Kidney glomerular epithelial cell (primary cell): ENCODE measurements at regions not wholly inside any gene's neighbourhood (a gene's known extent, or its start where the extent isn't known, plus 50 kb on each side); places are given as distances from the start of the nearest gene placed in this dataset.

ENCODE experiments used
- DNase-seq: peaks from one replicate; lab custom pipeline; 2025; lab: John Stamatoyannopoulos, UW

DNA sequence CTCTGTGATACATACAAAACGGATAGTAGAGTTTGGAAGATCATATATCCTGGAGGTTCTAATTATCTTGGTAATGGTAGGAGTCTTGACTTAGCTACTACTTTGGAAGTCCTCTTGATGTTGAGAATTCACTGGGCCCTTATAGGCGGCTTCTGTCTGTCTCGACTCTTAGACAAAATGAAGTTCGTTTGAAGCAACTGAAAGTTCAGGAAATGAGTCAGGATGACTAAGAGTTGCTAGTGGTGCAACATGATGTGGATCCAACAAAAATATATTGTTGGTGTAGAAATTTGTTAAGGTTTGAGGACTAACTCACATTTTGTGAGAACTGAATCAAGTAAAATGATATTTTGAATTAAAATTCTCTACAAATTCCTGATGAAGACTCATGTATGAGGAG lies 272.7 kb downstream of the AEBP2 start:
- peak; percentile 40 for DNase-seq

DNA sequence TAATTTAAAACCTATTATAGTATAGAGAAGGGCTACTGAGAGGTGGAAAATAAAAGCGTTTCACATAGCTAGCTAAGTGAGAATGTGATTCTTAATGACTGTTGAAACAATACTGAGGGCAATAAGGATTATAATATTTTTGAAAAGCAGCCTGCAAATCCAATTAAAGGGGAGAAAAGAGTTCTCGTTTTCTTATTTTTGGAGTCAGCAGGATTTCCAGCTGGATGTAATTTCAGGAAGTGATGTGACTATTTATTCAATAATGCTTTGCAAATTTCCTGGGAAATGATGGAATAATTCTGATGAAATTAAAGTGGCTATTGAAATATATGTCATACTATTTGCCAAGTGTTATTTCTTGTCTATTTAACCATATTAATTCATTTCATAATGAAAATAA lies 279.1 kb downstream of the AEBP2 start:
- DNase-seq = no peak

DNA sequence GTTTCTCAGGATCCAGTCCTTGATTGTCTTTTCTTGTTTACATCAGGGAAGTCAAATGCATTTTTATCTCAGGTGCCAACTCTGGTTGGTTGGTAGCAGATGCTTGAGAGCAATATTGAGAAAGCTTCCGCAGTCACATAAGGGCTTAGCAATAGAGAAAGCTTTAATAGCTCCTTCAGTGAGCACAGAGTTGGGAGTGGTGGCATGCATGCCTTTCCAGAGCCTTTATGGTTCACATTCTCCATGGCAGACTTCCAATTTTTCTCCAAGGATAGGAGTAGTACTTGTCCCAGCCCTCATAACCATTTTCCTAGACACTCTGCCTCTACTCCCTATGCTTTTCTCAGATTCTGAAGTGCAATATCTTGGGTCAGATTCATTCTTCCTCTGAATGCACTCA lies 280.4 kb downstream of the AEBP2 start:
- DNase-seq = no peak

DNA sequence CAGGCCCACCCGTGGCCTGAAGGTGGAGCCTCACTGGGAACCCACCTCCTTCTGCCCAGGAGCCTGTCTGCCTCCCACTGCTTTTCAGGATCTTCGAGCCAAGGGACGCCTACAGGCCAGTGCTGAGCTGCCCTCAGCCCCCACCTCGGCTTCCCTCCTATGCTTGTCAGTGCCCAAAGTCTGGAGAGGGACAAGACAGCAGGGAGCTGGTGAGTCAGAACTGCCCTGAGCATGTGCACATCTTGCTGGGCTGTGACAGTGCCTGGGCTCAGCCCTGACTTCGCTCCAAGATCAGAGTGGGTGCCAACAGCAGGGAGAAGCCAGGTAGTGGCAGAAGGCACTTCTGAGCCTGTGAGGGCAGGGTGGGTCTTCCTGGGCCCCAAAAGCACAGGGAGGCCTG lies 286.8 kb downstream of the AEBP2 start:
- DNase-seq = no peak

DNA sequence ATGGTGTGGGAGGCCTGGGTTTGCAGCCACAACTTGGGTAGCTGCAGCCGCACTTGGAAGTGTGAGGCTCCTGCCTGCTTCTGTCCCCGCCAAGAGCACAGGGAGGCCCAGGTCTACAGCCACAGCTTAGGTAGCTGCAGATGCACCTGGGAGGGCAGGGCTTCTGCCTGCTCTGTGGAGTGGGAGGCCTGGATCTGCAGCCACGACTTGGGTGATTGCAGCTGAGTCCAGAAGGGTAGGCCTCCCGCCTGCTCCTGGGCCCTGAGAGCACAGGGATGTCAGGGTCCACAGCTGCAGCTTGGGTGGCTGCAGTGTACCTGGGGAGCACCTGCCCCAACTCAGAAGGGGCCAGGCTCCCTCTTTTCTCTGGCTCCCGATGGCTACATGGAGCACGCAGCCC lies 287.3 kb downstream of the AEBP2 start:
- DNase-seq = no peak

DNA sequence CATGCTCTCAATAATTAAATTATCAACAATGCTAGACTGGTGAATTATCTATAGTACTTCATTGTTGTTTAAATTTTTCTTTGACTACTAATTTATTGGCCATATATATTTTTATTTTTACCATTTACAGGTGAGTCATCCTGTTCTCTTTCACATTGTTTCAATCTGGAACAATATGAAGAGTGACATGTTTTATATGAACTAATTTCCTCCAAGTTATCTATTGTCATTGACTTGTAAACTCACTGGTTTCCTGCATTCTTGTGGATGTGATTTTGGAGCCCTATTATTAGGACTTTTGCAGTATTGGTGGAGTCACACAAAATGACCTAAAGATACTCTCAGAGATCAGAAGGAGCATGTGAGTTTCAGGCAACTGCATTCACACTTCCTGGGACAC lies 297.7 kb downstream of the AEBP2 start:
- no peak for DNase-seq

DNA sequence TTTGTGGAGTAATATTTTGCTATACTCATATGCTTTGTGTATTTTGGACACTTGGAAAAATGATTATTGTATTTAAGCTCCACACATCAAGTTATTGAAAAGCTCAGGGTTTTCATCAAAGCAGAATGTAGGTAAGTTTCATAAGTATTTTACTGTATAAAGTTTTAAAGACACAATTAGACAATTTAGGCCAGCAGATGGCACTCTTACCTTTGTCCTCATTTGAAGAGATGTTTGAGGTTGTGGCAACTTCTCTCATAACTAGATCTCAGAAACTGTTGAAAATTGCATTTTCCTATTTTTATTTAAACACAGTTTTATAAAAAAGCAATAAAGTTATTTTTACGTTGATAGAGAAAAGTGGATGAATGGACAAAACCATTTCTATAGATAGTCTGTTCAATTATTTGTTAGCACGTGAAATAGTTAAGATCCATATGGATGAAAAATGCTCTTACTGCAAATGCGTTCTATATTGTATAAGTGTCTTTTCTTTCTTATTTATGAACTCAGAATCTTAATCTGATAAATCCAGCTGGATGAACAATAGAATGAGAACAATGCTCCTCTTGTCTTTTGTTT lies 300.0 kb downstream of the AEBP2 start:
- DNase-seq = peak; percentile 59

DNA sequence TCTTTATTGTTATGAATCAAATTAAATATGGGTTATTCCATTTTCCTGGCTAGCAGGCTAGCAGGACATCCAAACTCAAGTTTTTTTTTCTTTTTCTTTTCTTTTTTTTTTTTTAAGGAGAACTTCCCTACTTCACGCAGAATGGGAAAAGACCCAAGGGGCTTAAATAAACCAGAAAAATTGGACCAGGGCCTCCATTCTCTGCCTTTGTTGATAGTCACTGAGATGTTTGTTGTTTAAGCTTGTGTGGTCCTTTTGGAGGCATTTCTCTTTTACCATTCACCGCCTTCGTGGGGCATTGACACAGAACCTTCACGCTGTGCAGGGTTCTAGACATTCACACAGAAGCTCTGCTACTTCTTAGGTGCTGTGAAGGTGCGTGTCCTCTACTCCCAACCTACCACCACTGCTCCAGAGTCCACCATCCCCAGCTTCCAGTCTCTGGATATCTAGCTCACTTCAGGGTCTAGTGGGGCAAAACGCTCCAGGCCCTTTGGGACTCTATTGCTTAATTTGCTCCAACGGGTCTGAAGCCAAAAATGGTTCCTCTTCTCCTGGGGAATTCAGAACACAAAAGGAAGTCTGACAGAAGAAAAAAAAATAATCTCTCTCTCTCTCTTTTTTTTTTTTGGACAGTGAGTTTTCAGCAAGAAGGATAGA lies 301.3 kb downstream of the AEBP2 start:
- DNase-seq = no peak

DNA sequence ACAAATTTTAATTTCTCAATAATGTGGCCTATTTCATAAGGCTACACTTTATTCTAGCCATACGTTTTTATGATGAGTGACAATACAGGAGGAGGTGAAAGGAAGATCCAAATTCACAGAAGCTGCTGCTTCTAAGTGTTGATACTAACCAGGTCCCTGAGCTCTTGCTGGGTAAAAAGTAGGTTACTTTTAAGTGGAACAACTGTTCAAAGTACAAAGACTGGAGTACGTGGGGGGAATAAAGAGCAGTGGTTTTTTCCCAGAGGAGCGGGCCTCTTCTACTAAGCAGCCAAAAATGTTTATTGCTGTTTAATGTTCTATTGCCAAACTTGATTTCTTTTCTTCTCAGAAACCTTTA lies 301.8 kb downstream of the AEBP2 start:
- DNase-seq = no peak

DNA sequence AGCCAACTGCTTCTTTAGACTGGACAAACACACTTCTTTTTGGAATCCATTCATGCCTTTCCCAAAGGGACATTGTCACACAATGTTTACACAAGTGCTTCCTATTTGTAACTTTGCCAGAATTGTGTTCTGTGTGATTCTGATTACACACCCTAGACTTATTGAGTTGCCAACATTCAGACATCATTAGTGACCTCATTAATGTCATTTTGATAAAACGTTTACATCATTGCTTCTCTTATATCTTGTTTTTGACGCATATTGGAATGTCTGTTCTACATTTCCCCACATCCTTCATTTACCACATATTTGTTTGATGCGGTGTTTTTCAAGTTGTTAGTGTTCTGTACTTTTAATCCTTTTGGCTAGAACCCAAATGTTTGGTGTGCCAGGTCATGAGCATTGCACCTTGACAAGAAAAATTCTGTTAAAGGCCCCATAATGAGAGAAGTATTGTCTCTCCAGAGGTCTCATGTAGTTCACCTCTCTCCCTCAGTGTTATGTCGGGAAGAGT lies 305.5 kb downstream of the AEBP2 start:
- DNase-seq = no peak

DNA sequence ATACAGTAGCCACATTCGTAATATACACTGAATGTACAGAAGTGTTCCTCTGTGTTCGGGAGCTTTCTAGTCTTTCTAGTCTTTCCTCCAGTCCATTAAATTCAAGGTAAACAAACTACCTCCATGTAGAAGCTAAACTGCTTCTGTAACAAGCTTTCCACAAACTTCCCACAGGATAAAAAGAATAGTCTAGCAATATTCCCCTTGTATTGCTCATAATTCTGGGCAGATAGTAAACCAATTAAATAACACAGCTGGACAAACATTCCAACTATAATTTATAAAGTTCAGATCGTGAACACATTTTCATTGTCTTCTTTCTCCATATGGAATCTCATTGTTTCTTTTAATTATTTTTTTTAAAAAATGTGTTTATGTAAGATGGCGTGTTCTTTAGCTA lies 307.2 kb downstream of the AEBP2 start:
- no peak for DNase-seq

DNA sequence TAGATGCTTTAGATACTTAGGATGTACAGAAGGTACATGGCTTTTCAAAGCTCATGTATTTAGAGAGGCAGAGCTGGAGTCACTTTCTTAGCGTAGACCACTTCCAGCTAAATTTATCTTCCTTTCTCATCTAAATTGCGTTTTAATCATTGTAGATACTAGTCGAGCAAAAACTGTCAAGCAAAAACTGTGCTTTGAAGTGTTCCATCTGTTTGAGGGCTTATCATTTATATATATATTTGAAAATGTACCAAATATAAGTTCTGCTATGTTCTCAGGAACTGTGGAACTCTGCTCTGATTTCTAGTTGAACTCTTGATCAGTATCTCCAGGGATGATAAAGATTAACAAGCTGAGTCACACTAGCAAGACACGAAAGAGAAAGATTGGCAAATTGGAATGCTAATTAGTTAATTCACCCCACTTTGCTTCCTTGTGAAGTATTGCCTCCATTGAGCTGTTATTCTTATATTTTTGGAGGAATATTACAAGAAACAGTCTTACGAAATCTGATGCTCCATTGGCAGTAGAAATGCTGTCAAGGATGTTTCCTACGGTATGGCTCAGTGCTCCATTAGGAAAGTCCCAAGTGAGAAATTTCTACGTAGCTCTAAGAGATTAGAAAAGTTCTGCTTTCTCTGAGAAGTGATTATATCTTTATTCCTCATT lies 310.7 kb downstream of the AEBP2 start:
- DNase-seq = no peak

DNA sequence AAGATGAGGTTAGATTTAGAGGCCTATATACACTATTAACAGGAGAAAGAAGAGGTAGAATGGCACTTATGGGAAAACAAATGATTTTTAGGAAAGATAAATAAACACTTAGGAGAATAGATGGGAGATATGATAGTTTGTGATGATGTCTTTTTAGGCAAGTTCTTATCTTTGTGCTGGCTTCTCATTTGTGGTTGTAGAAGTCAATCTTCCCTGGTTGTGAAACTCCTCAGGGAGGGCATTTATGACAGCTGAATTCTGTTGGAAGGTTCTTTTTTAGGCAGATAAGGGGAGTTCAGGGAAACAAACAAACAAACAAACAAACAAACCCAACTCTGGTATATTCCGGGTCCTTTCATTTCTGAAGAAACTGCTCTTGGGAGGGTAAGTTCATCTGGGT lies 311.8 kb downstream of the AEBP2 start:
- DNase-seq = no peak

DNA sequence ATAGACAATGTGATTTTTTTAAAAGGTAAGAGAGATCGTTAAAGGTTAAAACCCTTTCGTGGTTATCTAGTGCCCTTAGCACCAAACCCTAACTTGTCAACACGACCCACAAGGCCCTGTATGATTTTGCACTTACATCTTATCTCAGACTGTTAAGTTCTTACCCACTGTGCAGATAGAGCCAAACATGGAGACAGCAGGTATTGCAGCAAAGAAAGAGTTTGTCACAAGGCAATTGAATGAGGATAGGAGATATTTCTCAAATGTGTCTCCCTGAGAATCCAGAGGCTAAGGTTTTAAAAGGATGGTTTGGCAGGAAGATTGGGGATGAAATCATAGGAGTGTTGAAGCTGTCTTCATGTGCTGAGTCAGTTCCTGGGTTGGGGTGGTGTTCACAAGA lies 313.4 kb downstream of the AEBP2 start:
- DNase-seq = no peak

DNA sequence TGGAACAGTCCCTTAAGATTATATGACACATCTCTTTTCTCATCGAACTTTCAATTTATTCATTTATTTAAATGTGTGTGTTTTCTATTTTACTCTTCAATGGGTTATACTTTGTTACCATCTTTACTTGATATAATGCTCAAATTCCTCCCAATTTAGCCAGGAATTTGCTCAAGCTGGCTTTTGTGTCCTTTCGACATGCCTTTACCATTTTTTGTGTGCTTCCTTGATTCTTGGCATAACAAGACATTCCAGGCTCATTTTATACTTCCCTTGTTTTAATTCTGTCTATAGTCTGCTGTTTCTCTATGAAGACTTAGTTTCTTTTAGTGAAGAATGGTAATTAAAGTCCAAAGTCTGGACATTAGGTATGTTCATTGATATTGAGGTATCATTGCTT lies 315.8 kb downstream of the AEBP2 start:
- no peak for DNase-seq

DNA sequence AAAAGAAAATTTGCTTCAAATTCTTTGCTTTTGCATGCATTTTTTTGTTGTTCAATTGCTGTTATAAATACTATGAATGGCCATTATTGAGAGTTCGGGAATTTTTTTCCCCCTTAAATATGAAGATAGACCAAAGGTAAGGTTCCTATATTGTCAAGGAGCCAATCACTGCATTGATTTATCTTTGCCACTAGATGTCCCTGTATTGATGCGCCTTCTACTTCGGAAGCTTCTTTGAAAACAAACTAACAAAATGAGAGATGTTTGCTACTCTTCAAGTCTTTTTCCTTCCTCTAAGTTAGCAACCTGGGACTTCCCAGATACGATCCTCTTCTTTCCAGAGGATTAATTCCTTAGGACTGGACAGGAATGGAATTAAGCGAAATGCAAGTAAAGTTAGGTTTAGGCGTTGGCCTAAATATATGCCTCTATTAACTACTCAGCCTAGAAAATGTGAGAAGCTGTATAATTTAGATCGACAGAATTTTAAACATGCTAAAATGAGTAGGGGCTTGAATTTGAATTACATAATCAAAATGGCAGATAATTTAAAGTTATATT lies 318.1 kb downstream of the AEBP2 start:
- DNase-seq = peak; percentile 40

DNA sequence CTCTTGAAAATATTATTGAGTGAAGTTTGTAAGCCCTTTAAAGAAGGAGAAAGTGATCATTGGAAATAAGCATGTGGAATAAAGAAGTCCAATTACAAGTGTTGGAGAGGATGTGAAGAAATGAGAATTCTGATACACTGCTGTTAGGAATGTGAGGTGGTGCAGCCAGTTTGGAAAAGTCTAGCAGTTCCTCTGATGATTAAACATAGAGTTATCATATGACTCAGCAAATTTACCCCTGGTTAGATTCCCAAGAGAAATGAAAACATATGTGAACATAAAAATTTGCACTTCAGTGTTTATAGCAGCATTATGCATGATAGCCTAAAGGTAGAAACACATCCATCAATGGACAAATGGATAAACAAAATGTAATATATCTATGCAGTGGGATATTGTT lies 319.9 kb downstream of the AEBP2 start:
- peak; percentile 55 for DNase-seq

DNA sequence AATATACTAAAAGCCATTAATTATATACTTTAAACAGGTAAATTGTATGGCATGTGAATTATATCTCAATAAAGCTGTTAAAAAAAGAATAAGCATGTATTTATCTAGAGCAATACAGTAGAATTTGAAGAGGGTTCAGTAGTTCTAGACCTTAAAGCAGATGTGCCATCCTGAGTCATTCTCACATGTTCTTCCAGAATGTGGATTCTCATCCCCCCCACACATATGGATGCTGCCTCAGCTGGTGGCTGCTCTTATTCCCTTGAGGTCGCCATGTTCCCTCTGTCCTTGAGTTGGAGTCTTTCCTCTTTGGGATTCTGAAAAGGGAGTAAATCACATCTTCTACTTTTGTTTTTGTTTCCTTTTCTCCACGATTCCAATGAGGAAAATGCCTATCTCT lies 321.3 kb downstream of the AEBP2 start:
- DNase-seq = no peak

DNA sequence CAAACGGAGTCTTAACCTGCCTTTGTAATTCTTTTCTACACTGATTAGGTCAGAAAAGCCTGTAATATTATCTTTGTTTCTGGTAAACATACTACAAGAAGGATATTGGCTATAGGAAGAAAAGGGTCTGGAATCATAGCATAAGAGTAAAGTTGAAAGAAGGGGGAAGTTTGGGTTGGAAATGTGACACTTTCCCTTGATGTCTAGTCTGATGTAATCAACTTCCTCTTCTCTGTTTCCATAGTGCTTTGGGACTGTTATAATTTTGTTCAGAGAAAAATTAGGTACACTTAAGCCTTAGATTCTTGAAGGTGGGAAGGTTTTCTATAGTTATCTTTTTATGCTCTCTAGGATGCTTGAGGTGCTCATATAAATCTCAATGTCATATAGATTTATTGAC lies 322.2 kb downstream of the AEBP2 start:
- DNase-seq = no peak

DNA sequence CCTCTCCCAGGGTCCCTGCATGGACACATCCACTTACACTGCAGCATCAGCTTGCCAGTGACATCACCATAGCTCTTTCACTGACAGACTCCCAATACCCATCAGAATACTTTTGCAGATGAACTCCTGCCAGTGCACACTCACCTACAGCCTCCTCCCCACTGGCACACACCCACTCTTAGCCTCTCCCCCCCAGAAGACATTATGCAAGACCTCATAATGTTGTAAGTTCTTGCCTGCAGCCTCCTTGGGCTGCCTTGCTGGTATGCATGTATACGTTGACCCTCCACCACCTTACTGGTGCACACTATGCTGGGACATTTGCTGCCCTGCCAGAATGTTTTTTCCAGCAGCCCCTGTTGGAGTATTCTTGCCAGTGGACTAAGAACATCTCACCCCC lies 324.2 kb downstream of the AEBP2 start:
- DNase-seq = no peak

DNA sequence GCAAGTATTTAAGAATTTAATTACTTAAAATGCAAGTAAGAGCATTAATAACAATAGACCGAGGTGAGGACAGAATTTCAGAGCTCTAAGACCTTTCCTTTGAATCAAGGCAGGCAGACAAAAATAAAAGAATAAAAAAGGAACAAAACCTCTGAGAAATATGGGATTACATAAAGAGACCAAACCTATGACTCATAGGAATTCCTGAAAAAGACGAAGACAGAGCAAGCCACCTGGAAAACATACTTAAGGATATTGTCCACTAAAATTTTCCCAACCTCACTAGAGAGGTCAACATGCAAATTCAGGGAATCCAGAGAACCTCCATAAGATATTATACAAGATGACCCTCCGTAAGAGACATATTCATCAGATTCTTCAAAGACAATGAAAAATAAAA lies 325.1 kb downstream of the AEBP2 start:
- DNase-seq = no peak

DNA sequence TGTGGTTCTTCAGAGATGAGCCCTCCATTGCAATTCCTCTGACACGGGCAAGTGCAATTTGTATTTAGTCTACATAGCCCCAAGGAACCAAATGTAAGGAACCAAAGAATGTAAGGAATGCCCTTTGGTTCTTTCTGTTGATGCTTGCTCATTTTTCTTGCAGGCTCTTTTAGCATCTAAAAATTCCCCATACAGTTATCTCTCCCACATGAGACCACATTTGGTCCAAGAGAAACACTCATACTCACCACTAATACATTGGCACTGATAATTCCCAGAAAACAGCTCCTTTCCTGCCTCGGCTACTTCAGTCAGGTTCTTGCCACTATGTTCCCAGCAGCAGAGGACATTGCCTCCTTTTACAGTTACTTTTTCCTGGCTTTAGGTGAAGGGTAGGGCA lies 332.6 kb downstream of the AEBP2 start:
- peak; percentile 25 for DNase-seq

DNA sequence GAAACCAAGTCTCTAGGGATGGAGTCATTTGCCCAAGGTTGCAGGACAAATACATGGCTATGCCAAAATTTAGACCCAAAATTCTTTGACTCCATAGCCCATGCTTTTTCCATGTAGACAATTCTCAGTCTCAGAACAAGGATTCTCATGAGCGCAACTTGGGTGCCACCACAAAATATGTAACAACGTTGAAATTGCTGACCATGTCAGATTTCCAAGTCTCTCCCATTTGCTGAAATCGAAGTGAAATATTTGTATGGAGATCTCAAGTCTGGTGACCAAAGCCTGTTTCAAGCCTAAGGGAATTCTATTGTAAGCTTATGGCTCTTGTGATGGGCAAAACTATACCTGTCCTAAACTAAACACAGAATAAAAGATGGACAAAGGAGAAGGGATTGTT lies 333.5 kb downstream of the AEBP2 start:
- DNase-seq = no peak
